Stimulated activated CD8-positive, alpha-beta memory T cell treated with anti-CD3 and anti-CD28 coated beads, Interleukin-2, amount 100 ng/mL, for 1 hour (primary cell): ENCODE measurements at regions not wholly inside any gene's neighbourhood (a gene's known extent, or its start where the extent isn't known, plus 50 kb on each side); places are given as distances from the start of the nearest gene placed in this dataset.

Experiments
- DNase-seq, 2 donors: peaks; one replicate each; pipeline ENCODE4 v3.0.0-alpha.2; 2020; ENCODE audit warnings: low read depth in 2 of 2

- no peak for DNase-seq
These were observed 217.8 kb downstream of the KIF26A start for GRCh38 chr14:104356020-104356737.

DNA sequence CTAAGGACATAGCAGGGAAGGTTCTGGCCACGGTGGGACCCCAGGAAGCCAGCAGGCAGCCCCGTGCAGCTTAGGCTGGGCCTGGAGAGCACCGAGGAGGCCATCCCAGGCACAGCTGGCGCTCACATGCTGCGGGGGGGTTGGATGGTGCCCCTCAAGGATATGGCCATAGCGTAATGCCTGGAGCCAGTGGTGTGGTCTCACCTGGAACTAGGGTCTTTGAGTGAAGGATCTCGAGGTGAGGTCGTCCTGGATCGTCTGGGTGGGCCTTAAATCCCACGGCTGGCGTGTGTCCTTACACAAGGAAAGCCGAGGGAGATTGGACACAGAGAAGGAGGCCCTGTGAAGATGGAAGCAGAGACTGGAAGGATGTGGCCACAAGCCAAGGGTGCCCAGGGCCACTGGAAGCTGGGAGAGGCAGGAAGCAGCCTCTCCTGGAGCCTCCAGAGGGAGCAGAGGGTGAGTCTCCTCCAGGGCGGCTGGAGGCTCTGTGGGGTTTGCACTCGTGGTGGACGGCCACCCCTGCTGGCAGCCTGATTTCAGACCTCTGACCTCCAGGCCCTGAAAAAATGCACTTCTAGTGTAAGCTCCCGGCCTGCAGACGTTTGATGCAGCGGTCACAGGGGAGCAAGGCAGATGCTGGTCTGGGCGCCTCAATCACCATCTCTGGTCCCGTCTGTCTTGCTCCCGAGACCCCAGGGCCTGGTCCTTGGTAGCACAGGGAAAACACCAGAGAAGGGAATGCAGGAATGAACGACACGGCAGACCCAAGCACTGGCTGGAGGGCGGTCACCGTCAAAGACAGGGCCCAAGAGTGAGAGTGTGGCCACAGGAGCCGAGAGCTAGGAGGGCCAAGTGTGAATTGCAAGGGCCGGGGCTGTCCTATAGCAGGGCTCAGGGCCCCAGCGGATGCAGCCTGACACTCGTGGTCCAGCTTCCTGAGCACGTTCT, 218.6 kb downstream of the KIF26A start:
- no peak for DNase-seq

- no peak for DNase-seq
These were observed 219.5 kb downstream of the KIF26A start for GRCh38 chr14:104357689-104358527.

DNA sequence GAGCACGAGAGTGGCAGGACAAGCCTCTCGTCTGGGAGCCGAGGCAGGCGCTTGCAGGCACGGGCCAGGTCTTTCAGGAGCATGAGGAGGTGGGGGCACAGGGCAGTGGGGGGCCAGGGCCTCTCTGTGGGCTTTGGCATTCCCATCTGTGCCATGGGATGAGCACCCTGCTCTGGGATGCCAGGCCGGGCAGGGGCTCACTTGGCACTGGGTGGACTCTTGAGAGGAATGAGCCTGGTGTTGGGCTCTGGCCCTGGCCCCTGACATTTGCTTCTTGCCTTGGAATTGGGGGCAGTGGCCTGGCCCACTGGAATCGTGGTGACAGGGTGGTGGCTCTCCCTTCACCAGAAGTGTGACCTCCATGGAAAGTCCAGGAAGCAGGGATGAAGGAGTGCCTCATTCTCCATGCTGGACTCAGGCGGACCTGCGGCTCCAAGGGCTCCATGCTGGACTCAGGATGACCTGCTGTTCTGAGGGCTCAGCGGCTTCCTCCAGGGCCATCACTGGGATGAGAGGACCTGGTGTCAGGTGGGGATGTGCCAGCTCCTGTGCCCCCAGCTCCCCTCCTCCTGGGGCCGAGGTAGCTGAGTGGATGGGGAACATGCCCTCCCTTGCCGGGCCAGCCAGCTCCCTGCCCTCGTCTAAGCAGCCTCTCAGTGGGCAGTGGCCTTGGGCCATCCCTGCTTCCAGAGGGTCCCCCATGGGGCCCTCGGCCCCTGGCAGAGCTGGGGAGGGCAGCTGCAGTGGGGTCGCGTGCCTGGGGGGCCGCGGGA, 220.3 kb downstream of the KIF26A start:
- no peak for DNase-seq

GRCh38 chr14:104359301-104359968, 220.1 kb upstream of the C14orf180 start:
- no peak for DNase-seq

- no peak for DNase-seq
These were observed 219.6 kb upstream of the C14orf180 start for GRCh38 chr14:104359969-104360442.

DNA sequence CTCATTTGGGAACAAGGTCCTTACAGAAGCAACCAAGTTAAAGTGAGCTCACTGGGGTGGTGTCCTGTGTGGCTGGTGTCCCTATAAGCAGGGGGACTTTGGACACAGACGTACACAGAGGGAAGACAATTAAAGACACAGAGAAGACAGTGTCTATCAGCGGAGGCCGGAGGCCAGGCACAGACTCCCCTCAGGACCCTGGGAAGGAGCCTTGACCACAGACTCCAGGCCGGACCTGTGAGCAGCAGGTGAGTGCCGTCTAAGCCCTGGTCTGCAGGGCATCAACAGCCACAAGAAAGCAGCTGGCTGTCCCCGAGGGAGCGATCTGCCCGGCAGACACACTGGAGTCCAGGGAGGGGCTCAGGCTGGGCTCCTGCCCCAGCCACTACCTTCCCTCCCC, 219.1 kb upstream of the C14orf180 start:
- no peak for DNase-seq

- no peak for DNase-seq
These were observed 218.4 kb upstream of the C14orf180 start for GRCh38 chr14:104361101-104361591.

DNA sequence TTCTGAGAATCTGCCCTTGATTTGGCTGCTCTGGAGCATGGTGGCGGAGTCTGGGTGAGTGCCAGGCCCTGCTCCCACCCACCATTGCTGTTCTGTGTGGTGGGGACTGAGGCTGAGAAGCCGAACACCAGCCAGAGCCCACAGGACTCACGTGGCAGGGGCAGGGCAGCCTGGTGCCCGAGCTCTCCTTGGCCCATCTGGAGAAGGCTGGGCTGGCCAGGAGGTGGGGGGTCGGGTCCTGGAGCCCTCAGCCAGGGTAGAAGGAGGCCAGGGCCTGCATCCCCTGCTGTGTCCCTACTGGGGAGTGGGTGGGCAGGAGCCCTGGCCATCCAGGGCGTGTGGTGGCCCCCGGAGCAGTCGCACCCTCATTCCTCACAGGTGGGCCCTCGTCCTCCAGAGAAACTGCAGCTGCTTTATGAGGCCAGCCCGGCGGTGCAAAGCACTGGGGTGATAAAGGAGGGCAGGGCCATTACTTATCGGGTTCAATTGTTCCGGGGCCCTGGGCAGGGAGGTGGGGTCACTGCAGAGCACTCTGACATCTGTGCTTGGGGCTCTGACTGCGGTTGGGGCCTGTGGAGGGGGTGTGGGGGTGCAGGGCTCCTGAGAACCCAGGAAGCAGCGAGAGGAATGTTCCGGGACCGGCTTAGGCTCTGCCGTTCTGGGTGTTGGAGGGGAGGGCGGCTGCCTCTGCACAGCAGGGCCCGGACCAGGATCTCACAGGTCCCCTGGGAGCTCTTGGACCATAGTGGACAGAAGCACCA, 217.5 kb upstream of the C14orf180 start:
- no peak for DNase-seq

GRCh38 chr14:104362761-104363605, 216.6 kb upstream of the C14orf180 start:
- DNase-seq = no peak

- no peak for DNase-seq
These were observed 215.4 kb upstream of the C14orf180 start for GRCh38 chr14:104363891-104364760.

DNA sequence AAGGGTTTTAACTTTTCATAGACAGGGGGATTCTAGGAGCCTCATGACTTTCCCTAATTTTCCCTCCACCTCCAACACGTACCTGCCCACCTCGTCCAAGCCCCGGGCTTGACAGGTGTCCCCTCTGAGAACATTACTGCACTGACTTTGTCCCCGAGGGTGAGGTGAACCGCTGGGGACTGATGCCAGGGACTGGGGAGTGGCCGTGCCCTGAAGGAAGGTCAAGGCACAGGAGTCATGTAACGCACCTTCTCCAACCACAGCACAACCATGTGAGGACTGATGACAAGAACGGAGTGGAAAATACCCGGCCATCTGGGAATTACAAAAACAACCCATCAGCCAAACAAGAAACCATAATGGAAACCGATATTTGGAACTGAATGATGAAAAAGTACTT, 214.7 kb upstream of the C14orf180 start:
- DNase-seq = no peak

GRCh38 chr14:104366931-104367865, 212.4 kb upstream of the C14orf180 start:
- no peak for DNase-seq

GRCh38 chr14:104367866-104368750, 211.5 kb upstream of the C14orf180 start:
- no peak for DNase-seq

GRCh38 chr14:104368751-104369100, 210.8 kb upstream of the C14orf180 start:
- no peak for DNase-seq

DNA sequence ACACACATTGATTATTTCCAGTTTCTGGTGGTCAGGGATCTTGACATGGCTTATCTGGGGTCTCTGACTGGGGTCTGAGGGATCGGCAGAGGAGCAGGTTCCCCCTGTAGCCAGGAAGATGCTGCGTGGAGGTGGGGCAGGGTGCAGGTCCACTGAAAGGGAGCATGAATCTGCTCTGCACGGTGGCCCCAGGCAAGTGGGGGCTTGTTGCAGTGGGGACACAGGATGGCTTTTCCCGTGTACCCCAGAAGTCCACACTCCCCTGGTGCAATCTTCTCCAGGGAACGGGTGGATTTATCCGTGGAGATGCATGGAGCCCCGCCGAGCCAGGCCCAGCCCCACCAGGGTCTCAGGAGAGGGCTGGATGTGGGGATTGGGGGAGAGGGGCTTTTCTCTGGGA, 210.4 kb upstream of the C14orf180 start:
- DNase-seq = no peak
